HEK293T (cell line): ENCODE measurements at regions not wholly inside any gene's neighbourhood (a gene's known extent, or its start where the extent isn't known, plus 50 kb on each side); places are given as distances from the start of the nearest gene placed in this dataset.

Experiments
- BHLHE40 ChIP-seq: fragments of 450-650 bp; IDR thresholded peaks from 2 replicates; pipeline ENCODE4 v1.6.1; 2016; ENCODE audit warnings: mild to moderate bottlenecking, moderate library complexity, borderline replicate concordance
- FOXA1 ChIP-seq: fragments of 450-650 bp; IDR thresholded peaks from 2 replicates; pipeline ENCODE4 v1.6.1; 2016; ENCODE audit warnings: mild to moderate bottlenecking
- FOXM1 ChIP-seq: fragments of 450-650 bp; IDR thresholded peaks from 2 replicates; pipeline ENCODE4 v1.6.1; 2017; ENCODE audit warnings: mild to moderate bottlenecking, borderline replicate concordance
- L3MBTL2 ChIP-seq: fragments of 450-650 bp; conservative IDR thresholded peaks from 2 replicates; pipeline ENCODE4 v1.6.1; 2016; ENCODE audit warnings: mild to moderate bottlenecking
- SP1 ChIP-seq: fragments of 450-650 bp; IDR thresholded peaks from 2 replicates; pipeline ENCODE4 v1.6.1; 2017
- TARDBP ChIP-seq: fragments of 450-650 bp; IDR thresholded peaks from 2 replicates; pipeline ENCODE4 v1.6.1; 2016
- TF ChIP-seq, protein P1 (sequence below): fragments of 450-650 bp; IDR thresholded peaks from 2 replicates; pipeline ENCODE4 v1.6.1; 2016

DNA sequence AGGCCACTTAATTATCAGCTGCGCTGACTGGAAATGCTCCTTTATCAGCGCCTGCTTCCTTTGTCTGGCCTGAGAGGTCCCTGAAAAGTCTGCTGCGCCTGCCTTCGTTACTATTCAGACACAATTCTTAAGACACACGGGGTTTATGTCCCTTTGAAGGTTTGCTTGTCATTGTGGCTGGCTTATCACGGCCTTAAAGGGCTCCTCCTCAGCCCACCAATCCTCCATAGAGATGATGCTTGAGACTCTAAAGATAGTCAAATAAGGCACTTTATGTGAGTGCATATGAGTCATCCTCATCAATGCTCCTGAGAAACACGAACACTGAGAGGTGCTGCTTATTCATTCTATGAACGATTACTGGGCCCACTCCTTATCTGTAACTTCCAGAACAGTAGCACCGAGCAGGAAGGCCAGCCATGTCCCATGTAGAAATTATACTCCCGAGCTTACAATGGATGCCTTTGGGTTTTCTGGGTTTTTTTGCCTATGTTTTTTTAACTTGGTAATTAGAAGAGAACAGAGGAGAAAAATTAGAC is 1268.2 kb upstream of the TMEM132C start:
- TF ChIP-seq, protein P1, sequence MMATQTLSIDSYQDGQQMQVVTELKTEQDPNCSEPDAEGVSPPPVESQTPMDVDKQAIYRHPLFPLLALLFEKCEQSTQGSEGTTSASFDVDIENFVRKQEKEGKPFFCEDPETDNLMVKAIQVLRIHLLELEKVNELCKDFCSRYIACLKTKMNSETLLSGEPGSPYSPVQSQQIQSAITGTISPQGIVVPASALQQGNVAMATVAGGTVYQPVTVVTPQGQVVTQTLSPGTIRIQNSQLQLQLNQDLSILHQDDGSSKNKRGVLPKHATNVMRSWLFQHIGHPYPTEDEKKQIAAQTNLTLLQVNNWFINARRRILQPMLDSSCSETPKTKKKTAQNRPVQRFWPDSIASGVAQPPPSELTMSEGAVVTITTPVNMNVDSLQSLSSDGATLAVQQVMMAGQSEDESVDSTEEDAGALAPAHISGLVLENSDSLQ = no peak
- TF ChIP-seq FOXM1 = no peak
- no peak for TF ChIP-seq FOXA1
- TF ChIP-seq BHLHE40 = no peak
- TF ChIP-seq L3MBTL2 = no peak
- no peak for TF ChIP-seq SP1
- TF ChIP-seq TARDBP = no peak
